ENCODE measurements at regions not wholly inside any gene's neighbourhood (a gene's known extent, or its start where the extent isn't known, plus 50 kb on each side); places are given as distances from the start of the nearest gene placed in this dataset.

DNA sequence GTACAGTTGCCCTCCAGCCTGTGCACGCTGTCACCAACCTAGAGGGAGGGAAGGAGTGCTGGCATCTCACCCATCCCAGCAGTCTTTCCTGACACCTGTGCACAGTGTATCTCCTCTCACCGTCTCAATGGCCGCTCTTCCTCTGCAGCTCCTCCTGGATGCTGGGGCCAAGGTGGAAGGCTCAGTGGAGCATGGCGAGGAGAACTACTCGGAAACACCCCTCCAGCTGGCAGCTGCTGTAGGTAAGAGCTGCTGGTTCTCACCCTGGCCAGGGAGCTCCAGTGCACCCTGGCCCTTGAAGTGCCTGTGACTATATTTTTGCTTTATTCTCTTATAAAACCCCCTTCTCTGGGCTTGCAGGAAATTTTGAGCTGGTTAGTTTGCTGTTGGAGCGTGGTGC, 68.7 kb upstream of the PWP1 start:
- Histone ChIP-seq H3K4me3 (no peak overlapping the region), H3K27me3 (no peaks in the 10 kb centered on the region), H3K36me3 (replicated peaks in 1 of 2; ENCODE audit: insufficient read depth in 1 of 2, low read depth in 2 of 2) (no peaks in the 10 kb centered on the region), H3K9me3 (no peaks in the 10 kb centered on the region), H3K27ac (no peak overlapping the region), H3K4me1 (no peaks in the 10 kb centered on the region)
- no peak for ATAC-seq
- no peak for TF ChIP-seq POLR2A (IDR thresholded peaks at IDR 0.05)
- TF ChIP-seq, protein P1, sequence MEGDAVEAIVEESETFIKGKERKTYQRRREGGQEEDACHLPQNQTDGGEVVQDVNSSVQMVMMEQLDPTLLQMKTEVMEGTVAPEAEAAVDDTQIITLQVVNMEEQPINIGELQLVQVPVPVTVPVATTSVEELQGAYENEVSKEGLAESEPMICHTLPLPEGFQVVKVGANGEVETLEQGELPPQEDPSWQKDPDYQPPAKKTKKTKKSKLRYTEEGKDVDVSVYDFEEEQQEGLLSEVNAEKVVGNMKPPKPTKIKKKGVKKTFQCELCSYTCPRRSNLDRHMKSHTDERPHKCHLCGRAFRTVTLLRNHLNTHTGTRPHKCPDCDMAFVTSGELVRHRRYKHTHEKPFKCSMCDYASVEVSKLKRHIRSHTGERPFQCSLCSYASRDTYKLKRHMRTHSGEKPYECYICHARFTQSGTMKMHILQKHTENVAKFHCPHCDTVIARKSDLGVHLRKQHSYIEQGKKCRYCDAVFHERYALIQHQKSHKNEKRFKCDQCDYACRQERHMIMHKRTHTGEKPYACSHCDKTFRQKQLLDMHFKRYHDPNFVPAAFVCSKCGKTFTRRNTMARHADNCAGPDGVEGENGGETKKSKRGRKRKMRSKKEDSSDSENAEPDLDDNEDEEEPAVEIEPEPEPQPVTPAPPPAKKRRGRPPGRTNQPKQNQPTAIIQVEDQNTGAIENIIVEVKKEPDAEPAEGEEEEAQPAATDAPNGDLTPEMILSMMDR (IDR thresholded peaks at IDR 0.05) = no peak
- no peak for DNase-seq
- intact Hi-C loops (cut with DNase I) = no loop called here
- WGBS, 2 donors = 76 to 78% methylated on average over 5 to 6 of the region's 6 CpGs

DNA sequence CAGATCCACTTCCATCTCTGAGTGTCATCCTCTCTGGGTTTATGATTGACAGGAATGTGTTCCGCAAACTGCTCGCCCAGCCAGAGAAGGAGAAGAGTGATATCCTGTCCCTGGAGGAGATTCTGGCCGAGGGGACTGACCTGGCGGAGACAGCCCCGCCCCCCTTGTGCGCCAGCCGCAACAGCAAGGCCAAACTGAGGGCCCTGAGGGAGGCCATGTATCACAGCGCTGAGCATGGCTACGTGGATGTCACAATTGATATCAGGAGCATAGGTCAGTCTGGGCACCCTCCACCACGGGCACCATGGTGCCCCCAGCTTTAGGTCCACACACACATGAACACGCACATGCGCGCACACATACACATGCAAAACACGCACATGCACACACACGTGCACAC, 67.5 kb upstream of the PWP1 start:
- ATAC-seq = no peak
- intact Hi-C loops (cut with DNase I) = no loop called here
- no peak overlapping the region for H3K27ac ChIP-seq
- TF ChIP-seq, protein P1 (IDR thresholded peaks at IDR 0.05) = no peak
- TF ChIP-seq POLR2A (IDR thresholded peaks at IDR 0.05) = no peak
- no peak for DNase-seq
- 79 to 82% methylated on average over 2 to 15 of the region's 15 CpGs for WGBS, 2 donors
- H3K27me3 ChIP-seq = no peaks in the 10 kb centered on the region
- H3K4me3 ChIP-seq = no peak overlapping the region
- no peaks in the 10 kb centered on the region for H3K36me3 ChIP-seq (replicated peaks in 1 of 2; ENCODE audit: insufficient read depth in 1 of 2, low read depth in 2 of 2)
- no peaks in the 10 kb centered on the region for H3K9me3 ChIP-seq
- no peaks in the 10 kb centered on the region for H3K4me1 ChIP-seq

DNA sequence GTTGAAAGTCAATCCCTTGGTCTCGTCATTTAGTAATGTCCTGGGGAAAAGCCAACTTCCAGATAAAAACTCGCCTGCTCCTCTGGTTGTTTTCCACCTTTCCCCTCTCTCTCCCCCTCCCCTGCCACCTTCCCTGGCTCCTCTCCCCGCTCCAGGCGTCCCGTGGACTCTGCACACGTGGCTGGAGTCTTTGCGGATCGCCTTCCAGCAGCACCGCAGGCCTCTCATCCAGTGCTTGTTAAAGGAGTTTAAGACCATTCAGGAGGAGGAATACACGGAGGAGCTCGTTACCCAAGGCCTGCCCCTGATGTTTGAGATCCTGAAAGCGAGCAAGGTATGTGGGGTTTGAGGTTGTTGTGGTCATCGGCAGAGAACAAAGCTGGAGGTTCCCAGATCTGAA, 65.8 kb upstream of the PWP1 start:
- no peaks in the 10 kb centered on the region for H3K9me3 ChIP-seq
- H3K27ac ChIP-seq = no peak overlapping the region
- TF ChIP-seq POLR2A (IDR thresholded peaks at IDR 0.05) = no peak
- TF ChIP-seq, protein P1 (IDR thresholded peaks at IDR 0.05) = no peak
- intact Hi-C loops (cut with DNase I) = no loop called here
- H3K4me1 ChIP-seq = no peaks in the 10 kb centered on the region
- no peaks in the 10 kb centered on the region for H3K27me3 ChIP-seq
- H3K4me3 ChIP-seq = no peak overlapping the region
- 52 to 54% methylated on average over 13 of the region's 13 CpGs for WGBS, 2 donors
- ATAC-seq = no peak
- DNase-seq = no peak
- H3K36me3 ChIP-seq (replicated peaks in 1 of 2; ENCODE audit: insufficient read depth in 1 of 2, low read depth in 2 of 2) = no peaks in the 10 kb centered on the region

DNA sequence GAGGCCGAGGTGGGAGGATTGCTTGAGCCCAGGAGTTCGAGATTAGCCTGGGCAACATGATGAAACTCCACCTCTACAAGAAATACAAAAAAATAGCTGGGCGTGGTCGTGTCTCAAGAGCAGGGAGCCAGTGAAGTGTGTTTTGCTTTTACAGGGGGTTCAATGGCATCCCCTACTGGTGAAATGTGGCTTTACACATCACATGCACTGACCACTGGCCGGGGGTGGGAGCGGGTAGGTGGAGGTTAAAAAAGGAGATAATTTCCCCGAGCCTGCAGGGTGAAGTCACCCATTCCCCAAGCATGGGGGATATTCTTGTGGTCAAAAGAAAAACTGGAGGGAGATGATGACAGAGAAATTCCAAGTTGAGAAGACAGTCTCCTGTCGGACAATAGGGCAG, 63.6 kb upstream of the PWP1 start:
- TF ChIP-seq POLR2A (IDR thresholded peaks at IDR 0.05) = no peak
- TF ChIP-seq, protein P1 (IDR thresholded peaks at IDR 0.05) = peak in 4 of 7 experiments; percentile 7 to 18 (median 13)
- H3K9me3 ChIP-seq = peaks cover 0 to 7% (median 0%) of the 10 kb centered on the region in 3 donors
- H3K36me3 ChIP-seq (replicated peaks in 1 of 2; ENCODE audit: insufficient read depth in 1 of 2, low read depth in 2 of 2) = no peaks in the 10 kb centered on the region
- no peak overlapping the region for H3K27ac ChIP-seq
- 50 to 57% methylated on average over 8 of the region's 8 CpGs for WGBS, 2 donors
- DNase-seq (no peak), ATAC-seq (no peak)
- H3K4me3 ChIP-seq = no peak overlapping the region
- no peaks in the 10 kb centered on the region for H3K4me1 ChIP-seq
- no peaks in the 10 kb centered on the region for H3K27me3 ChIP-seq
- intact Hi-C loops (cut with DNase I) = no loop called here

DNA sequence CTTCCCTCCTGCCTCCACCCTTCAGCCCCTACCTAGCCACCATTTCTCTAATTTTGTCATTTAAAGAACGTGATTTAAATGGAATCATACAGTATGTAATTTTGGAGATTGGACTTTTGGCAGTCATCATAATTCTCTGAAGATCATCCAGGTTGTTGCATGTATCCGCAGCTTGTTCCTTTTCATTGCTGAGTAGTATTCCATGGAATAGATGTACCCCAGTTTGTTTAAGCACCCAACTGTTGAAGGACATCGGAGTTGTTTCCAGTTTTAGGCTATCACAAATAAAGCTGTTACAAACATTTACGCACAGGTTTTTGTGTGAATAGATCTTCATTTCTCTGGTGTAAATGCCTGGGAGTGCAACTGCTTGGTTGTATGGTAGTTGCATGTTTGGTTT, 61.1 kb upstream of the PWP1 start:
- intact Hi-C loops (cut with DNase I) = no loop called here
- no peaks in the 10 kb centered on the region for H3K36me3 ChIP-seq (replicated peaks in 1 of 2; ENCODE audit: insufficient read depth in 1 of 2, low read depth in 2 of 2)
- no peak overlapping the region for H3K27ac ChIP-seq
- no peak overlapping the region for H3K4me3 ChIP-seq
- 87 to 90% methylated on average over 4 of the region's 4 CpGs for WGBS, 2 donors
- H3K27me3 ChIP-seq = no peaks in the 10 kb centered on the region
- no peaks in the 10 kb centered on the region for H3K4me1 ChIP-seq
- ATAC-seq = no peak
- TF ChIP-seq POLR2A (IDR thresholded peaks at IDR 0.05) = no peak
- TF ChIP-seq, protein P1 (IDR thresholded peaks at IDR 0.05) = no peak
- DNase-seq = no peak
- peaks cover 0 to 7% (median 0%) of the 10 kb centered on the region in 3 donors for H3K9me3 ChIP-seq

Measured in body of pancreas (tissue), 4 donors.